ENCODE measurements at regions not wholly inside any gene's neighbourhood (a gene's known extent, or its start where the extent isn't known, plus 50 kb on each side); places are given as distances from the start of the nearest gene placed in this dataset.

GRCh38 chr13:79692846-79693245 lies 211.9 kb downstream of the NDFIP2 start:
- TF ChIP-seq, protein P1, sequence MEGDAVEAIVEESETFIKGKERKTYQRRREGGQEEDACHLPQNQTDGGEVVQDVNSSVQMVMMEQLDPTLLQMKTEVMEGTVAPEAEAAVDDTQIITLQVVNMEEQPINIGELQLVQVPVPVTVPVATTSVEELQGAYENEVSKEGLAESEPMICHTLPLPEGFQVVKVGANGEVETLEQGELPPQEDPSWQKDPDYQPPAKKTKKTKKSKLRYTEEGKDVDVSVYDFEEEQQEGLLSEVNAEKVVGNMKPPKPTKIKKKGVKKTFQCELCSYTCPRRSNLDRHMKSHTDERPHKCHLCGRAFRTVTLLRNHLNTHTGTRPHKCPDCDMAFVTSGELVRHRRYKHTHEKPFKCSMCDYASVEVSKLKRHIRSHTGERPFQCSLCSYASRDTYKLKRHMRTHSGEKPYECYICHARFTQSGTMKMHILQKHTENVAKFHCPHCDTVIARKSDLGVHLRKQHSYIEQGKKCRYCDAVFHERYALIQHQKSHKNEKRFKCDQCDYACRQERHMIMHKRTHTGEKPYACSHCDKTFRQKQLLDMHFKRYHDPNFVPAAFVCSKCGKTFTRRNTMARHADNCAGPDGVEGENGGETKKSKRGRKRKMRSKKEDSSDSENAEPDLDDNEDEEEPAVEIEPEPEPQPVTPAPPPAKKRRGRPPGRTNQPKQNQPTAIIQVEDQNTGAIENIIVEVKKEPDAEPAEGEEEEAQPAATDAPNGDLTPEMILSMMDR (IDR thresholded peaks at IDR 0.05; ENCODE audit: low read depth, low read length, missing input control) = no peak
- TF ChIP-seq YY1 (IDR thresholded peaks at IDR 0.05) (no peak), REST (IDR thresholded peaks at IDR 0.05) (no peak), ZBTB33 (IDR thresholded peaks at IDR 0.05) (no peak), TAF1 (conservative IDR thresholded peaks at IDR 0.05) (no peak), GABPA (IDR thresholded peaks at IDR 0.05 in 1 of 2, conservative IDR thresholded peaks at IDR 0.05 in 1 of 2) (no peak), RAD21 (IDR thresholded peaks at IDR 0.05) (no peak), HNF4G (IDR thresholded peaks at IDR 0.05) (no peak), JUND (IDR thresholded peaks at IDR 0.05) (no peak), SP1 (IDR thresholded peaks at IDR 0.05) (no peak), RXRA (IDR thresholded peaks at IDR 0.05) (no peak)
- TF ChIP-seq, protein P2, sequence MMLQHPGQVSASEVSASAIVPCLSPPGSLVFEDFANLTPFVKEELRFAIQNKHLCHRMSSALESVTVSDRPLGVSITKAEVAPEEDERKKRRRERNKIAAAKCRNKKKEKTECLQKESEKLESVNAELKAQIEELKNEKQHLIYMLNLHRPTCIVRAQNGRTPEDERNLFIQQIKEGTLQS (IDR thresholded peaks at IDR 0.05) = no peak
- TF ChIP-seq, protein P3, sequence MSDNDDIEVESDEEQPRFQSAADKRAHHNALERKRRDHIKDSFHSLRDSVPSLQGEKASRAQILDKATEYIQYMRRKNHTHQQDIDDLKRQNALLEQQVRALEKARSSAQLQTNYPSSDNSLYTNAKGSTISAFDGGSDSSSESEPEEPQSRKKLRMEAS (IDR thresholded peaks at IDR 0.05) = no peak

Measured in liver (tissue), 3 donors.